GM21447 (cell line): ENCODE measurements at regions not wholly inside any gene's neighbourhood (a gene's known extent, or its start where the extent isn't known, plus 50 kb on each side); places are given as distances from the start of the nearest gene placed in this dataset.
"Not testable (repeated sequence)": the region's sequence is repeated elsewhere in the genome, so short reads cannot be mapped to it uniquely, and the experiment has no call there.

Source experiments
- ATAC-seq: cut with Tn5 transposase; IDR thresholded peaks from one replicate; pipeline ENCODE4 v1.9.1; 2021; ENCODE audit not compliant: unreplicated experiment

DNA sequence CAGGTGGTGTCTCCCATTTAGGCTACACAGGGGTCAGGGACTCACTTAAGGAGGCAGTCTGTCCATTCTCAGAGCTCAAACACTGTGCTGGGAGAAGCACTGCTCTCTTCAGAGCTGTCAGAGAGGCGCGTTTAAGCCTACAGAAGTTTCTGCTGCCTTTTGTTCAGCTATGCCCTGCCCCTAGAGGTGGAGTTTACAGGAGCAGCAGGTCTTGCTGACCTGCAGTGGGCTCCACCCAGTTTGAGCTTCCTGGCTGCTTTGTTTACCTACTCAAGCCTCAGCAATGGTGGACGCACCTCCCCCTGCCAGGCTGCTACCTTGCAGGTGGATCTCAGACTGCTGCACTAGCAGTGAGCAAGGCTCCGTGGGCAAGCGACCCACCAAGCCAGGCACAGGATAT lies 260.1 kb downstream of the MEF2C start:
- ATAC-seq = not testable (repeated sequence)

DNA sequence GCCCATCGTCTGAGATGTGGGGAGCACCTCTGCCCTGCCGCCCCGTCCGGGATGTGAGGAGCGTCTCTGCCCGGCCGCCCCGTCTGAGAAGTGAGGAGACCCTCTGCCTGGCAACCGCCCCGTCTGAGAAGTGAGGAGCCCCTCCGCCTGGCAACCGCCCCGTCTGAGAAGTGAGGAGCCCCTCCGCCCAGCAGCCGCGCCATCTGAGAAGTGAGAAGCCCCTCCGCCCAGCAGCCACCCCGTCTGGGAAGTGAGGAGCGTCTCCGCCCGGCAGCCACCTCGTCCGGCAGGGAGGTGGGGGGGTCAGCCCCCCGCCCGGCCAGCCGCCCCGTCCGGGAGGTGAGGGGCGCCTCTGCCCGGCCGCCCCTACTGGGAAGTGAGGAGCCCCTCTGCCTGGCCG lies 267.2 kb downstream of the MEF2C start:
- not testable (repeated sequence) for ATAC-seq

DNA sequence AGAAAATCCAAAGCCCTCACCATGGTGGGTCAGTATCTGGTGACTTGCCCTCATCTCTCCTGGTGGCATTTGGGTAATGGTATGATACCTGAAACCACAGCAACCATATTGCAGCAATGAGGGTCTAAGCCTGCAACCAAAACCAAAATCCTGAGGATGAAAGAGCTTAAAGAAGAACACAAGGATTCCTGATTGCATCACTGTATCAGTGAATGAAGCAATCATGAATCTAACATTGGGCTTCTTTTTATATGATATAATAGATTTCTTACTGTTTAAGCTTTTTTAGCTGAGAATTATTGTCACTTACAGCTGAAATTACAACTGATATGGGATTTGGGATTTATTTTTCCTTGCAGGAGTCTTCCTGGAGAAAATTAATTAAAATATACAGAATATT lies 269.9 kb downstream of the MEF2C start:
- no peak for ATAC-seq

DNA sequence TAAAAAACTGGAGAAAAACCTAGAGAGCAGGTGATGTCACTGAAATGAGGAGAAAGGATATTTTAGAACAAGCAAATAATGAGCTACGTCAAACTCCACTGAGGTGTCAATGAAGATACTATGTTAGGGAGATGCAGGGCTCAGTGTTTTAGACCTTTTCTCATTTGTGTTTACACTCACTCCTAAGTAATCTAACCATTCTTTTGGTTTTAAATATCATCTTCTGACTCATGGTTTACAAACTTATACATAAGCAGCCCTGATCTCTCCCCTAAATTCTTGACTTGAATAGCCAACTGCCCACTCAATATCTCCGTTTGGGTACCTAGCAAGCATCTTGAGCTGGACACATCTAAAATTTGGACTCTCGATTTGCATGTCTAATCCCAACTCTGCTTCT lies 272.4 kb downstream of the MEF2C start:
- no peak for ATAC-seq

DNA sequence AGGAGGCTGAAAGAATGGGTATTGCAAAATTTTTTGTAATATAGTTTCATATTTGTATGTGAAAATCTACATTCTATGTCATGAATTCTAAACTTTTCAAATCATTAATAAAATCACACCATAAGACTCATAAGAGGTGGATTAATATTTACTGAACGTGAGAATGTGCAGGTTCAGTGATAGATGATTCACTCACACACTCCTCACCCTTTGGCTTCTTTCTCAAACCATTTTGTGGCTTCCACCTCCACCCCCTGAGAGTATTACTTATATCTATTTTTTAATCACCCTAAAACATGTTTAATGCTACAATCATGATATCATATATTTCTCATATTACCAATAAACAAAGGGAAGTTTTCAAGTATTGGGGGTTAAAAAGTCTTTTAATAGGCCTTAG lies 275.5 kb downstream of the MEF2C start:
- ATAC-seq = no peak

DNA sequence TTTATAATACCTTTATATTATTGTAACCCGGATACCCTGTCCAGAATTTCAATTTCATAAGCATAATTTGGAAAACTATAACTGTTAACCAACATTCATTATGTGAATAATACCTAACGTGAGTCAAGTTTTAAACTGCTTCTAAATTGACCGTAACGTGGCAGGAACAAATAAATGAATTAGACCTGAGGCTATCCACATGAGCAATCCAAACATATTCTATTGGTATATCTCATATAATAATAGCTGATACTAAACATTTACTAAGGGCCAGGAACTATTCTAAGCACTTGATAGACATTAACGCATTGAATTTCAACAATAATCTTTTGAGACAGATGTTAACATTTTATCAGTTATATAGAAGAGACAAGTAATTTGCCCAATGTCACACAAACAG lies 276.4 kb downstream of the MEF2C start:
- no peak for ATAC-seq

DNA sequence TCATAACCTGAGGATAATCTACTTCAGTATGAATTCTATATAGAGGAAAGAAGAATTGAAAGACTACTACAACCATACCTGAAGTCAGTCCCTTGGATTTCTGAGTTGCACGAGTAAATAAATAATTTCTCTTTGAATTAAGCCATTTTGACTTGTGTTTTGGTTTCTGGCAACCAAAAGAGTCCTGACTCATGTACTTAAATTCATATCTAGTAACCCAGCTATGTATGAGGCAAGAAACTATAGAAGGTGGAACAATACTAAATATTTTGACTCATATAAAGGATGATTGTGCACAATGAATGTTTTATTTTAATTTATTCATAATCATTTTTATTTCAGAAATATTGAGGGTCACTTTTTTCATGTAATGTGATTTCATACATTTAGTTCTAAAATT lies 276.8 kb downstream of the MEF2C start:
- ATAC-seq = no peak

DNA sequence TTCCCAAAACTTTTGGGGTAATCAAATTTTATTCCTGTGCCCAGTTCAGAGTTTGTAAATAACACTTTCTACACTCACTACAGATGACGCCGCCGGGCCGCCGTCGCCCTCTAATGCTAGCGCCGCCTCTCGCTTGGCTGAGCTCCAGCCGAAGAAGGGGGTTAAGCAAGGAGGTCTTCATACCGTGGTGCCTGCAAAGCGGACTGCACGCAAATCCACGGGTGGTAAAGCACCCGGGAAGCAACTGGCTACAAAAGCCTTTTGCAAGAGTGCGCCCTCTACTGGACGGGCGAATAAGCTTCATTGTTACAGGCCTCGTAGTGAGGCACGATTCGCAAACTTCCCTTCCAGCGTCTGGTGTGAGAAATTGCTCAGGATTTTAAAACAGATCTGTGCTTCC lies 280.4 kb downstream of the MEF2C start:
- no peak for ATAC-seq

DNA sequence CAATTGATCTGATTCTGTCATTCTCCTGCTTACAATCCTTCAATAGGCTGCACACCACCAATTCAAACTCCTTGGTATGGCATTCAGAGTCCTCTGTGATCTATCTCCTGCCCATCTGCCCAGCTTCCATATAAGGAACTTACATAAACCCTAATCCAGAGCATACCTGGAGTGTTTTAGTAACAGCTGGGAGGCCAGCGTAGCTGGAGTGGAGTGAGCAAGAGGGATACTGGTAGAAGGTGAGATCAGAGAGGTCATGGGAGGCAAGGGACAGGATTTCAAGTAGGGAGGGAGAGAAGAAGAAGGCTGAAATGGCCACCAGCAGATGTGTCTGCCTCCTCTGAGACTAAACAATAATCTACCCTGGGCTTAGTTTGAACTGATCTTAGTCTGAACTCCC lies 288.5 kb downstream of the MEF2C start:
- no peak for ATAC-seq

DNA sequence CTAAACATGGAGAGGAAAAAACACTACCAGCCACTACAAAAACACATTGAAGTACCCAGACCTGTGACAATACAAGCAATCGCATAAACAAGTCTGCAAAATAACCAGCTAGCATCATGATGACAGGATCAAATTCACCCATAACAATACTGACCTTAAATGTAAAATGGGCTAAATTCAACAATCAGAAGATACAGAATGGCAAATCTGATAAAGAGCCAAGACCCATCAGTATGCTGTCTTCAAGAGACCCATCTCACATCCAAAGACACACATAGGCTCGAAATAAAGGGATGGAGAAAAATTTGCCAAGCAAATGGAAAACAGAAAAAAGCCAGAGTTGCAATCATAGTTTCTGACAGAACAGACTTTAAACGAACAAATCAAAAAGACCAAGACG lies 294.4 kb downstream of the MEF2C start:
- no peak for ATAC-seq

DNA sequence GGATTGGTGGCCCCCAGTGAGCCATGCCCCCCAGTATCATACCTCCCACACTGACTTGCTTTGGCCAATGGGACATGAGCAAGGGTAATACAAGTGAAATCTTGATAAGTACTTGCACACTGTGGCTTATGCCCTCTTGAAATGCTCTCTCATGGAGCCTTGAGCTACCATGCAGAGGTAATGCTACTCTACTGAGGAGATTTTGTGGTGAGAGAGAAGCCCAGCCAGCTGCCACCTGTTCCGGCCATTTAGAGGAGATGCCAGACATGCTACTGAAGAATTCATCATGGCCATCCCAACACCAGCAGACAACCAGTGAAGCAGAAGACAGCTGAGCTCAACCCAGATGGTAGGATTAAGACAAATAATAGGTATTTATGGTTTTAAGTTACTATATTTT lies 299.5 kb downstream of the MEF2C start:
- ATAC-seq = no peak

DNA sequence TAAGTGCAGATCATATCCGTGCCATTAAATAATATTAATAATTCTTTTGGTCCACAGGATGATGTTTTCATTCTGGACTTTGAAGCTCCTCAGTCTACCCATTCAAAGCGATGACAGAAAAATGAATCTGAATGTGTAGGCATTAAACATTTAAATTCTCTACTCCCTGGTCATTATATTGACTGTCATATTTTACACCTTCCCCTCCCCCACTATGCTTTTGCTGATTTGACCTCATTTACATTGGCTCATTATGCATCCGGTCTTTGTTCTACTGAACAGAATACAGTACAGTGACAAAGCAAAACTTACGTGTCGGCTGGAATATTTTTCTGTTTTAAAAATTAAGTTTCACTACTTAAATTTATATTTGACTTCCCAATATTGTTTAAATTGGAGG lies 289.7 kb upstream of the TMEM161B start:
- no peak for ATAC-seq

DNA sequence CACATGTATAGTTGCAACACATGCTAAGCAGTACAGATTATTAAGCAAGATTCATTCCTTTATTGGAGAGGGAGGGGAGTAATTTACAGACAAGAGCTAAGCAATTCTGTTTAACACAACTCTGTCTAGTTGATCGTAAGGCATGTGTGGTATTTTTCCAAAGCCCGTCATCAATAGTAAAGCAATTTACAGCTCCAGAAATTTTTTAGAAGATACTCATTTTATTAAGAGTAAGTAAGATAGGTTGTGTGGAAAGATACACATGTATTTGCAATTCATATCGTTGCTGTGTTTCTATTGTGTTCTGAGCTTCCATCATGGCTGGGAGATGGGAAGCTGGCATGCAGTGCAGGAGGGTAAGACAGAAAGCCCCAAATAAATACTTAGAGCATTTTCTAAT lies 289.2 kb upstream of the TMEM161B start:
- no peak for ATAC-seq

DNA sequence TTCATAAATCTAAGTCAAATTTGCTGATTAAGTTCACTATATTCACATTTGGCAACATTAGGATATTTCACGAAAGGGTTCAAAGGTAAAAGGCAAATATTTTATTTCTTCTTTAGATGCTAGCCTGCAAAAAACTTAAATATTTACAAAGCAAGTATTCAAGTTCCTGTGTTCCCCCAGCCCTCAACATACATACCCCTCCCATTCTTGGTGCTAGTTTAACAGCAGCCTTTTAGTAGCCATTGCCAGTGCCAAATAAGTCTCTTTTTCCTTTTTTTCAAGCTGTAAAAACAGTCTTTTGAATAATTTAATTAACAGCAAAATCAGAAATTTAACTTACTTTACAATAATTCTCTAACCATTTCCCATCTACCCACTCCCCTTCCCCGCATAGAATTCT lies 288.5 kb upstream of the TMEM161B start:
- no peak for ATAC-seq

DNA sequence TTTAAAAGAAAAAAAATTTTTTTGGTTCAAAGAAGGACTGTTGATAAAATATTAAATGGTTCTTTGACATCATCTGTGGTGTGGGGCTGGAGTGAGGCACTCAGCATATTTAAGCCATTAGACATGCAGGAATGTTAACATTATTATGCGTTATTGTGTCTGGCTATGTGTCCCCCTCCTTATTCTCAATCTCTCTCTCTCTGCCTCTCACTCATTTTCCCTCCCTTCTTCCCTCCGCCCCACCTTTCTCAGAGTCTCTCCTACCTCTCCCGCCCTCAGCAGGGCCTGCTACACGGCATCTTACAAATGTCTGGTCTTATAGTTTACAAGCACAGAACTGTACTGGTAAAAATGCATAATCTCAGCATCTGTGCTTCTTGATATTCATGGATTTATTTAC lies 287.8 kb upstream of the TMEM161B start:
- no peak for ATAC-seq

DNA sequence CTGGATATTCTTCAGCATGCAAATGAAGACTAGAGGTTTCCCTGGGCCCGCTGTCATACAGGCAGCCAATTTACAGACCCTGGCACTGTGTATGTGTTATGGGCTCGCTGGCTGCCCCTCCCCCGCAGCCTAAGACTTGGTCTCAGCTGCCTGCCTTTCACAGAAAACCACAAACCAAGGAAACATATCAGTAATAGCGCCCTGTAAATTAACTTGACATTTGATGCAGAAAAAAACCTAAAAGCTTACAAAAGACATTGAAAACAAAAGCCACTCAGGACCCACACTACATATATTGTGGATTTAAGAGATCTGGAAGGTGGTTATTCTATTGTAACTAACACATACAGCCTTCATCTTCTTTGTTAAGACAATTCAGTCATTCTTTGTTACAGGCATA lies 287.0 kb upstream of the TMEM161B start:
- no peak for ATAC-seq

DNA sequence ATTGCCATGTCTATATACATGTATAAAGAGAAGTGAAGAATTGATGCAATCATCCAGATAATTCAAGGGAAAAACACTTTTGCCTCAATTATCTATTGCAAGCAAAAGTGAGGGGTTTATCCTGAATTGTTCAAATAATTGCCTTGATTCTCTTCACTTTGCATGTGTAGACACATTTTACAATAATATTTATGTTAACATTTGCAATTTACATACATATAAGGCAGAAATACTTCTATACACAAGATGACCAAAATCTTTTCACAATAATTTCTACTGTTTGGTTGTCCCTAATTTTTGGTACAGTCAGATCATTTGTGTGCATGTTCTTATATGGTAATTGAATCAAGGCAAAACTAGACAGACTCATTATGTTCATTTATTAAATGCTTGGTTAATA lies 285.3 kb upstream of the TMEM161B start:
- no peak for ATAC-seq

DNA sequence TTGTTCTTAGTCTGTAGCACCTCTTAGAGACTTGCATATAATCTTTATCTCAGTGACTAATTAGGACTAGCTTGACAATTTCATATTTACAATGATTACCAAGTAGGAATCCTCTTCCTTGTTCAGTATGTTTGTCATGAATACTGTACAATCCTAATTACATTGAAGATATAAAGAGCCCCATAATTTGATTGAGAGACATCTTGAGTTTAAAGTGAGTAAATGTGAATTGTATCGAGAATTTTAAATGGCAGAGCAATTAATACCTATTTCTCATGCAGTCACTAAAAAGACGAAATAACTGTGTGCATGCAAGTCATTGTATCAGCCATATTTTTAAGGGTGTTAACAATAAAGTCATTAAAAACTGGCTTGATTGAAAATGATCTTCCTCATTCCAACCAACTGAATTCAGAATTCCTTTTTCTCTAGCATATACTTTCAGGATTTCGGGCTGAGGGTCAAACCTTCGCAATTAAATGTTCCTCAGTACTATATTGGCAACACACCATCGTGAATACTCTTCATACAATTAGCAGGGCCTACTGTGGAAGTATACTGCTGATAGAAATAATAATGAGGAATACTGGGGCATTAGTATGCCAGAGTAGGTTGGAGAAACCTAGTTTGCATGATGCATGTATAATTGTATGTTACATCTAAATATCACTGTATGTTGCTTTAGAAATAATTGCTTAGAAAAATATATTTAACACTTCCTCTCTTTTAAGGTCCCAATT lies 284.7 kb upstream of the TMEM161B start:
- no peak for ATAC-seq

DNA sequence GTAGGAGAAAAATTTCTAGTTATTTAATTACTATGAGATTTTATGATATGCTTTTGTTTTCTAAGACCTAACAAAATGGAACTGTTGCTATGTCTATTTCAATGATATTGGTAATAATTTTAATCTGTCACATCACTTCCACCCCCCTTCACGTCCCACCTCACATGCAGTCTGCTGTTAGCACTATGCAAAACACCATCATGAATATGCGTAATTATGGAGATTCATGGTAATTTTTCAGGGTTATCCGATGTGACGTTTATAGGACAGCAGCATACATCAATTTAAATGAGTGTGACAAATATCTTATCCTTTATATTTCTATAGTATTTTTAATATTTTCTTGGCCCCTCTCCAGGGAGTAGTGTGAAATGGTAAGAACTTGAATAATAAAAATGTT lies 283.8 kb upstream of the TMEM161B start:
- ATAC-seq = no peak

DNA sequence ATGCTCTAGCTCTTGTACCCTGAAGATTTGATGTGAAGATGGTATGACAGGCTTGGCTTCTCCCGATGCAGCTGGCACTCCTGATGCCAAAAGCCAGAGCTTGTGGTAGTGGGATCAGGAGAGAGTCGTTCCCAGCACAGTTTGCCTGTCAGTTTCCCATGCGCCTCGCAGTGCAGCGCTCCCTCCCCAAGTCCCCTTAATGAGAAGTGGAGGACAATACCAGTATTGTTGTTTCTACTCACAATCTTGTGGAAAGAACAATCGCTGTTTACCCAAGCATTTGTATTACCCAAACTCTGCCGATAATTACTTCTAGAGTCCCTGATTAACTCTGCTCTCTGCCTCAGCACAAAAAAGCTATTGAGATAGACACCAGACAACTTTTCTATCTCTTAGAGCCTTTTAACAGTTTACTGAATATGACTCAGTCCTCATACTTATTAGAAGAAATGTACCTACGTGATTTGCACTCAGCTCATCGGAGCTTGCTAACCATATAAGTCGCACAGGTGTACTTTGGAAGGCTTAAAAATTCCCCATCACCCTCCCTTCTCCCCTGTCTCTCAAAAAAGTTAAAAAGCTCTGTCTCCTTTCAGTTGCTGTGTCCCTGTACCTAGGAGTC lies 283.2 kb upstream of the TMEM161B start:
- ATAC-seq = no peak

DNA sequence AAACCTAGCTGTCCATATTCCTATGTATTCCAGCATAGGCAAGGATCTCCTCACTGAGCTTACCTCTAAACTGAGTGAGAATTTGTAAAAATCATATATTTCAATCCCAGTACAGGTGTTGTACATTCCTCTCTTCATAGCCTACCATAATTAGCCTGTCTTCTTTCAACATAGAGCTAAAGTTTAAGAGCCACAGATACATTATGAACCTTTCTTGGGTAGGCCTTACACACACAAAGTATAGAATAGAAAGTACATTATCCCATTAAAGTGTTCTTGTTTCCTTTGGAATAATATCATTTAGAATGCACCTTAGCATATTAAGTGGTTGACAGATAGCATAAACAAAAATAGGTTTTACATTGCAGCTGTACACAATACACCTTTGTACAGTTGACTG lies 282.1 kb upstream of the TMEM161B start:
- no peak for ATAC-seq

DNA sequence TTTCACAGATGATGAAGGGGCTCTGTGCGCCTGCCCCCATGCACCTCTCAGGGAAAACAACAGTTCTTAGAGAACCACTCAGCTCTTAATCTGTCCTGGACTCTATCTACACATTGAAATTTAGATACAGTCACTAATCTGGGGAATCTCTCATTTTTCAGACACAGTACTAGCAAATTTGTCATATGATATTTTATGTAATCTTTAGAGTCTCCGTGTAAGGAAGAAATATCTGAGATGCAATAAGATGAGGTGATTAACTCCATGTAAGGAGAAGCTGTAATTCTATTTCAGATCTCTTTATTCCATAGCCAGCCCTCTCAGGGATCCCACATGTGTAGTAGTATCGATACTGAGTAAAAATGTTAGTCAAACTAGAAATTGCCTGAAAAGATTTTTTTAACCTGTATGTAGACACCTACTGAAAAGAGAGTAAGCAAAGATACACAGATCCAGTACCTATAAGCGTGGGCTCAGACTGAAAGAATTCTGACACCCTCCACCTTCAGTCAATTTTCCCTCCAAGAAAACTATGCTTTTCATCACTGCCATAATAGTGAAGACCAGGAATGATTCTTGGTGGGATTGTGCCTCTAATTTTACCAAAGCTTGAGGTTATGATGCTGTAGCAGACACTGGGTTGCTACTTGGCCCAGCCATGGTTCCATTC lies 279.6 kb upstream of the TMEM161B start:
- ATAC-seq = no peak

DNA sequence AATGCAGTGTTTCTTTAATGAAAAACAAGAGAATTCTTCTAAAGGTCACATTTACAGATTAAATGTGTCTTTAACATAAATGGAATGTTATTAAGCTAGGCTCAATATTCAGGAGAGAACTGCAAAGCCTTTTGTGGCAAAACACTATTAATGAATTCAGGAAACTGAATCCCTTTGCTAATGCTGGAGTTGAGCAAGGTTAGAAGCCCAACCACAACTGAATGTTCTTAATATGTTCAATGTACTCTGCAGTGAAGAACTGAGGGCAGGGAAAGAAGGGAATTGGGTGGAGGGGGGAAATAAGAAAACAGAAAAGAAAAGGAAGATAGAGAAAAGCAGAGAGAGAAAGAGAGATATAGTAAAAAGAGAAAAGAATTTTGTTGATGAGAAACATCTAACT lies 276.7 kb upstream of the TMEM161B start:
- ATAC-seq = no peak
